Parathyroid adenoma (tissue), 2 donors: ENCODE measurements at regions not wholly inside any gene's neighbourhood (a gene's known extent, or its start where the extent isn't known, plus 50 kb on each side); places are given as distances from the start of the nearest gene placed in this dataset.

Experiments used
- H2AFZ ChIP-seq: fragments of 300-600 bp; sonication (generic); one replicate; pipeline ENCODE4 v1.7.0; 2017; ENCODE audit warnings: antibody characterized with exemption, mild to moderate bottlenecking
- H3K27ac ChIP-seq: fragments of 300-600 bp; sonication (generic); one replicate; pipeline ENCODE4 v1.7.0; 2017
- H3K27me3 ChIP-seq: fragments of 300-600 bp; sonication (generic); one replicate; pipeline ENCODE4 v1.7.0; 2017; ENCODE audit warnings: low read length; ENCODE audit not compliant: control insufficient read depth, insufficient read depth
- H3K36me3 ChIP-seq: fragments of 300-600 bp; sonication (generic); one replicate; pipeline ENCODE4 v1.7.0; 2017; ENCODE audit warnings: low read length; ENCODE audit not compliant: control insufficient read depth, insufficient read depth
- H3K4me1 ChIP-seq: fragments of 300-600 bp; sonication (generic); one replicate; pipeline ENCODE4 v1.7.0; 2017; ENCODE audit warnings: control low read depth
- H3K4me2 ChIP-seq: fragments of 300-600 bp; sonication (generic); one replicate; pipeline ENCODE4 v1.7.0; 2017; ENCODE audit warnings: low read length
- H3K4me3 ChIP-seq: fragments of 300-600 bp; sonication (generic); one replicate; pipeline ENCODE4 v1.7.0; 2017; ENCODE audit warnings: low read depth, low read length
- H3K79me2 ChIP-seq: fragments of 300-600 bp; sonication (generic); one replicate; pipeline ENCODE4 v1.7.0; 2017; ENCODE audit warnings: control low read depth
- H3K9ac ChIP-seq: fragments of 300-600 bp; sonication (generic); one replicate; pipeline ENCODE4 v1.7.0; 2017; ENCODE audit warnings: mild to moderate bottlenecking
- H3K9me3 ChIP-seq: fragments of 300-600 bp; sonication (generic); one replicate; pipeline ENCODE4 v1.7.0; 2017; ENCODE audit warnings: low read length; ENCODE audit not compliant: control insufficient read depth
- TF ChIP-seq, protein P1 (sequence below): fragments of 300-600 bp; sonication (generic); IDR thresholded peaks from one replicate; pipeline ENCODE4 v1.7.0; 2017; ENCODE audit warnings: antibody characterized with exemption, mild to moderate bottlenecking
- donor health status: primary hyperparathyroidism.

DNA sequence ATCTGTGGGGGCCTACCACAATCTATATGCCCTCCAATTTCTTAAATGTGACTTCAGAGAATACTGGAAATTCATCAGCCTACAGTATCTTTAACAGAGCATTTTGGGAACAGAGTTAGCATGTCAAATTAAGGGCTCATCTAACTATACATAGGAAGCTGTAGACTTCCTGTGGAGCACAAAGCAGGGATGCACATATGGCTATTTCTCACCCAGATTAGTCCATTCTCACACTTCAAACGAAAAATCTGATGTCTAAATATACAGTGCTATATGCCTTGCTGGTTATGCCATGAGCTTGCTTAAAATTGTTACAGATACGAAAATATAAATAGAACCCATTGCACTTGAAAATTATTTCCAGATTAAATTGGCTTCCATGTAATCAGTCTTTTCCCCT lies 1922.8 kb downstream of the MRPL39 start:
- no peak overlapping the region for H3K4me3 ChIP-seq
- no peaks in the 10 kb centered on the region for H3K9me3 ChIP-seq
- no peaks in the 10 kb centered on the region for H3K79me2 ChIP-seq
- no peaks in the 10 kb centered on the region for H3K27me3 ChIP-seq
- no peak overlapping the region for H3K4me2 ChIP-seq
- no peak overlapping the region for H2AFZ ChIP-seq
- no peaks in the 10 kb centered on the region for H3K4me1 ChIP-seq
- TF ChIP-seq, protein P1, sequence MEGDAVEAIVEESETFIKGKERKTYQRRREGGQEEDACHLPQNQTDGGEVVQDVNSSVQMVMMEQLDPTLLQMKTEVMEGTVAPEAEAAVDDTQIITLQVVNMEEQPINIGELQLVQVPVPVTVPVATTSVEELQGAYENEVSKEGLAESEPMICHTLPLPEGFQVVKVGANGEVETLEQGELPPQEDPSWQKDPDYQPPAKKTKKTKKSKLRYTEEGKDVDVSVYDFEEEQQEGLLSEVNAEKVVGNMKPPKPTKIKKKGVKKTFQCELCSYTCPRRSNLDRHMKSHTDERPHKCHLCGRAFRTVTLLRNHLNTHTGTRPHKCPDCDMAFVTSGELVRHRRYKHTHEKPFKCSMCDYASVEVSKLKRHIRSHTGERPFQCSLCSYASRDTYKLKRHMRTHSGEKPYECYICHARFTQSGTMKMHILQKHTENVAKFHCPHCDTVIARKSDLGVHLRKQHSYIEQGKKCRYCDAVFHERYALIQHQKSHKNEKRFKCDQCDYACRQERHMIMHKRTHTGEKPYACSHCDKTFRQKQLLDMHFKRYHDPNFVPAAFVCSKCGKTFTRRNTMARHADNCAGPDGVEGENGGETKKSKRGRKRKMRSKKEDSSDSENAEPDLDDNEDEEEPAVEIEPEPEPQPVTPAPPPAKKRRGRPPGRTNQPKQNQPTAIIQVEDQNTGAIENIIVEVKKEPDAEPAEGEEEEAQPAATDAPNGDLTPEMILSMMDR, result no peak
- H3K27ac ChIP-seq, result no peak overlapping the region
- no peak overlapping the region for H3K9ac ChIP-seq
- H3K36me3 ChIP-seq, result no peaks in the 10 kb centered on the region

DNA sequence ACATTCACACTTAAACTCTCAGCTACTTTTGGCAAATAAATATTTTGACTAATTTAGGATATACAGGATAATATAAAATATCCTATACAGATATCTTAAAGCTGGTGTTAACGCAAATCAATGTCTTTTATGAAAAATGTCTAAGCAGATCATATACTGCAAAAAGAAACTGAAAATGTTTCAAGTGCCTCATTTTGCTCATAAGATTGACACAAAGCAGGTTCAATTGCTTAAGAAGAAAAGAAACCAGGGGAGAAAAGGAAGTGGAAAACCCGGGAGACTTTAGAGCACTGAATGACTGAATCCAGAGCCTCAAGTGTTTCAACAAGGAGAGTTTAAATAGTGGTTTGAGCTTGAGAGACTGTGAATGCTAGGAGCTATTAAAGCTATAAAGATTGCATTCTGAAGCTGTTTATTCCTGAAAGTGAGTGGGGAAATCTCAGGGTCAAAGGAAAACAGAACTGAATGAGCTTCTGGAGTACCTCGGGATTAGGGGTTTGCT lies 1943.0 kb downstream of the MRPL39 start:
- Histone ChIP-seq H3K4me2 (no peak overlapping the region), H3K4me1 (no peaks in the 10 kb centered on the region), H2AFZ (no peak overlapping the region), H3K79me2 (no peaks in the 10 kb centered on the region), H3K9ac (no peak overlapping the region), H3K27me3 (no peaks in the 10 kb centered on the region), H3K36me3 (no peaks in the 10 kb centered on the region), H3K9me3 (no peaks in the 10 kb centered on the region), H3K4me3 (no peak overlapping the region), H3K27ac (no peak overlapping the region)
- TF ChIP-seq, protein P1, result no peak

DNA sequence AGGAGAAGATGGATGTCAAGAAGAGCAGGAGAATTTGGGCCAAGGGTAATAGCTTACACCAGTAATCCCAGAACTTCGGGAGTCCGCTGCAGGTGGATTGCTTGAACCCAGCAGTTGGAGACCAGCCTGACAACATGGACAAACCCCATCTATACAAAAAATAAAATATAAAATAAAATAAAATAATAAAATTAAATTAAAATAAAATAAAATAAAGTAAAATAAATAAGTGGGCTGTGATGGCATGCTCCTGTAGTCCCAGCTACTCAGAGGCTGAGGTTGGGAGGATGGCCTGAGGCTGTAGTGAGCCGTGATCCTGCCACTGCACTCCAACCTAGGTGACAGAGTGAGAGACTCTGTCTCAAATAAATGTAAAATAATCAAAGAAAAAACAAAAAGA lies 1946.7 kb downstream of the MRPL39 start:
- no peaks in the 10 kb centered on the region for H3K79me2 ChIP-seq
- no peaks in the 10 kb centered on the region for H3K9me3 ChIP-seq
- H3K4me2 ChIP-seq, result no peak overlapping the region
- no peak overlapping the region for H3K4me3 ChIP-seq
- no peaks in the 10 kb centered on the region for H3K36me3 ChIP-seq
- TF ChIP-seq, protein P1, result no peak
- no peak overlapping the region for H3K9ac ChIP-seq
- no peak overlapping the region for H3K27ac ChIP-seq
- no peaks in the 10 kb centered on the region for H3K4me1 ChIP-seq
- no peaks in the 10 kb centered on the region for H3K27me3 ChIP-seq
- H2AFZ ChIP-seq, result no peak overlapping the region

DNA sequence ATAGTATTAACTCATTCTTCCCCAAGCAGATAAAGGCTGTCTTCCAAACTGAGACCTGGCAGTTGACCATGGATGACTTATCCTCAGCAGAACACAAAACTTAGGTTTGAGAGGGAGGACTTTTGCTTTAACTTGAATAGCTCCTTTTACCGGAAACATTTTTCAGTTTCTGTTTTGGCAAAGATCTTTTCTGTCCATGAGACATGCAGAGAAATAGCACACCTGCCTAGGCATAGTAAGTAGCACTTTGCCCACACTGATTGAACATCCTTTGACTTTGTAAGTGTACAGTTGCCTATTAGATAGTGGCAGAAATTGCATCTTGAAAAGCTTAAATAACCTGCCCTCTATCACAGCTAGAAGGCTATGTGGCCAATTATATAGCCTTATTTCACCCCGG lies 1962.5 kb downstream of the MRPL39 start:
- Histone ChIP-seq H3K4me3 (no peak overlapping the region), H2AFZ (no peak overlapping the region), H3K9me3 (no peaks in the 10 kb centered on the region), H3K27me3 (no peaks in the 10 kb centered on the region), H3K36me3 (no peaks in the 10 kb centered on the region), H3K9ac (no peak overlapping the region), H3K27ac (no peak overlapping the region), H3K4me2 (no peak overlapping the region), H3K79me2 (no peaks in the 10 kb centered on the region), H3K4me1 (no peaks in the 10 kb centered on the region)
- TF ChIP-seq, protein P1, result no peak

DNA sequence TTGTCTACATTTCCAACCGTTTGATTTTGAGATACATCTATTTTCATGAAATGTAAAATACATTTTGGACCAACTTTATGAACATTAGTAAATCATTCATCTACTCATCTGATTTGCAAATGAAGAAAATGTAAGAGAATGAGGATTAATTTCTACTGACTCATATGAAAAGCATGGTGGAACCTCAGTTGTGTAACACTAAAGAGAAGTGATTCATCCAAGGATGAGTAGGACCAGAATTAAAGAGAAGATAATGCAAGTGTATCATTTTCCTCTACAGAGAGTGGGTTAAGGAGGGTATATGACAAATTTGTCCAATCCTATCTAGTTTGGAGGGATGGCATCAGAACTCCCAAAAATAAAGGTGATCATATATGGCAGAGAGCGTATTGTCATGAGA lies 1967.6 kb downstream of the MRPL39 start:
- no peaks in the 10 kb centered on the region for H3K4me1 ChIP-seq
- no peaks in the 10 kb centered on the region for H3K36me3 ChIP-seq
- H3K4me2 ChIP-seq, result no peak overlapping the region
- H3K27ac ChIP-seq, result no peak overlapping the region
- no peaks in the 10 kb centered on the region for H3K9me3 ChIP-seq
- no peak overlapping the region for H3K9ac ChIP-seq
- H3K4me3 ChIP-seq, result no peak overlapping the region
- H3K27me3 ChIP-seq, result no peaks in the 10 kb centered on the region
- TF ChIP-seq, protein P1, result no peak
- no peaks in the 10 kb centered on the region for H3K79me2 ChIP-seq
- no peak overlapping the region for H2AFZ ChIP-seq
